ENCODE measurements at regions not wholly inside any gene's neighbourhood (a gene's known extent, or its start where the extent isn't known, plus 50 kb on each side); places are given as distances from the start of the nearest gene placed in this dataset.

- TF ChIP-seq CTCF (IDR thresholded peaks at IDR 0.05; ENCODE audit: unreplicated experiment): no peak
- no peak for DNase-seq (ENCODE audit: low spot score)
- H3K4me3 Mint-ChIP-seq (ENCODE audit: unreplicated experiment): no peak overlapping the region
- H3K9me3 Mint-ChIP-seq (ENCODE audit: unreplicated experiment): peaks cover 4% of the 10 kb centered on the region
- H3K36me3 Mint-ChIP-seq (ENCODE audit: low read depth, unreplicated experiment): peaks cover 6% of the 10 kb centered on the region
- no peak overlapping the region for H3K27ac Mint-ChIP-seq (ENCODE audit: unreplicated experiment)
- H3K27me3 Mint-ChIP-seq (ENCODE audit: unreplicated experiment): peaks cover 3% of the 10 kb centered on the region
- H3K4me1 Mint-ChIP-seq (ENCODE audit: unreplicated experiment): peaks cover 27% of the 10 kb centered on the region
Observed at GRCh38 chr10:4130685-4131084, 345.7 kb upstream of the KLF6 start.

- Mint-ChIP-seq H3K4me3 (ENCODE audit: unreplicated experiment) (peak overlapping the region; percentile 54), H3K9me3 (ENCODE audit: unreplicated experiment) (peaks cover 4% of the 10 kb centered on the region), H3K36me3 (ENCODE audit: low read depth, unreplicated experiment) (peaks cover 6% of the 10 kb centered on the region), H3K27me3 (ENCODE audit: unreplicated experiment) (no peaks in the 10 kb centered on the region), H3K27ac (ENCODE audit: unreplicated experiment) (no peak overlapping the region), H3K4me1 (ENCODE audit: unreplicated experiment) (peaks cover 27% of the 10 kb centered on the region)
- no peak for TF ChIP-seq CTCF (IDR thresholded peaks at IDR 0.05; ENCODE audit: unreplicated experiment)
- DNase-seq (ENCODE audit: low spot score): no peak
Observed at GRCh38 chr10:4129866-4130477, 345.0 kb upstream of the KLF6 start.

GRCh38 chr10:4127518-4128315, 342.7 kb upstream of the KLF6 start:
- Mint-ChIP-seq H3K9me3 (ENCODE audit: unreplicated experiment) (no peaks in the 10 kb centered on the region), H3K4me1 (ENCODE audit: unreplicated experiment) (peaks cover 27% of the 10 kb centered on the region), H3K27ac (ENCODE audit: unreplicated experiment) (peak overlapping the region; percentile 61), H3K27me3 (ENCODE audit: unreplicated experiment) (no peaks in the 10 kb centered on the region), H3K36me3 (ENCODE audit: low read depth, unreplicated experiment) (peaks cover 6% of the 10 kb centered on the region), H3K4me3 (ENCODE audit: unreplicated experiment) (no peak overlapping the region)
- TF ChIP-seq CTCF (IDR thresholded peaks at IDR 0.05; ENCODE audit: unreplicated experiment): no peak
- DNase-seq (ENCODE audit: low spot score): no peak

GRCh38 chr10:4125776-4126175, 340.8 kb upstream of the KLF6 start:
- Mint-ChIP-seq H3K36me3 (ENCODE audit: low read depth, unreplicated experiment) (peaks cover 6% of the 10 kb centered on the region), H3K27ac (ENCODE audit: unreplicated experiment) (no peak overlapping the region), H3K4me1 (ENCODE audit: unreplicated experiment) (peaks cover 34% of the 10 kb centered on the region), H3K4me3 (ENCODE audit: unreplicated experiment) (no peak overlapping the region), H3K27me3 (ENCODE audit: unreplicated experiment) (no peaks in the 10 kb centered on the region), H3K9me3 (ENCODE audit: unreplicated experiment) (no peaks in the 10 kb centered on the region)
- DNase-seq (ENCODE audit: low spot score): no peak
- no peak for TF ChIP-seq CTCF (IDR thresholded peaks at IDR 0.05; ENCODE audit: unreplicated experiment)

Measured in endothelial cell (in vitro differentiated cells).